ENCODE measurements at regions not wholly inside any gene's neighbourhood (a gene's known extent, or its start where the extent isn't known, plus 50 kb on each side); places are given as distances from the start of the nearest gene placed in this dataset.

DNA sequence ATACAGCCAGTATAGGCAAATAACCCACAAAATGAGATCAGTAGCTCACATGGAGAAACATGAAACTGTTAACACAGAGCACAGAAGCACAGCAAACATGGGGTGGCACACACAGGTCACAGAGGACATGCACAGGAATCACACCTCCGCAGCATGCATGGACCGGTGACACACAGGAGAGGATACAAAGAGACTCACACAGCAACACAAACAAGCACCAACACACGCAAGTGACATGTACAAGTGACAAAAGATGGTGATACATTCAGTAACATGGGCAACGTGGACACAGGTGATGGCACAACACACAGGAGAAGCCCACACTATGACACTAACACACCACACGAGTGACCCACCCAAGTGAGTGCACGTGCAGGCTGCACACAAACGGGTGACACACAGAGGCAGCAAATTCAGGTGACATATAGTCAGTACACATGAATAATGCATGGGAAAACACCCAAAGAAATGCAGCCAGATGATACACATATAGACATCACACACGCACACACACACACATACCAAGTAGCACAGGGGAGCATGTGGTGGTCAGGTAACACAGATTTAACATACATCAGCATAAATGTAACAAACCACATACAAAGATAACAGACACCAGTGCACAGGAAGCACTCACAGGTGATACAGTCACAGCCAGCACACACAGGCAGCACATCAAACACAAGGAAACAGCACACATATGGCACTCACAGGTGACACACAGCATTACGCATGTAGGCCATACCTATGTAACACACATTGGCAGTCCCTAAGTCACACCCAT, 216.0 kb upstream of the SFSWAP start:
- TF ChIP-seq, protein P1, sequence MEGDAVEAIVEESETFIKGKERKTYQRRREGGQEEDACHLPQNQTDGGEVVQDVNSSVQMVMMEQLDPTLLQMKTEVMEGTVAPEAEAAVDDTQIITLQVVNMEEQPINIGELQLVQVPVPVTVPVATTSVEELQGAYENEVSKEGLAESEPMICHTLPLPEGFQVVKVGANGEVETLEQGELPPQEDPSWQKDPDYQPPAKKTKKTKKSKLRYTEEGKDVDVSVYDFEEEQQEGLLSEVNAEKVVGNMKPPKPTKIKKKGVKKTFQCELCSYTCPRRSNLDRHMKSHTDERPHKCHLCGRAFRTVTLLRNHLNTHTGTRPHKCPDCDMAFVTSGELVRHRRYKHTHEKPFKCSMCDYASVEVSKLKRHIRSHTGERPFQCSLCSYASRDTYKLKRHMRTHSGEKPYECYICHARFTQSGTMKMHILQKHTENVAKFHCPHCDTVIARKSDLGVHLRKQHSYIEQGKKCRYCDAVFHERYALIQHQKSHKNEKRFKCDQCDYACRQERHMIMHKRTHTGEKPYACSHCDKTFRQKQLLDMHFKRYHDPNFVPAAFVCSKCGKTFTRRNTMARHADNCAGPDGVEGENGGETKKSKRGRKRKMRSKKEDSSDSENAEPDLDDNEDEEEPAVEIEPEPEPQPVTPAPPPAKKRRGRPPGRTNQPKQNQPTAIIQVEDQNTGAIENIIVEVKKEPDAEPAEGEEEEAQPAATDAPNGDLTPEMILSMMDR (IDR thresholded peaks at IDR 0.05), result no peak
- TF ChIP-seq EP300 (IDR thresholded peaks at IDR 0.05), result no peak
